WERI-Rb-1 (cell line): ENCODE measurements at regions not wholly inside any gene's neighbourhood (a gene's known extent, or its start where the extent isn't known, plus 50 kb on each side); places are given as distances from the start of the nearest gene placed in this dataset.

Source experiments
- DNase-seq: peaks from one replicate; pipeline ENCODE4 v3.0.0-alpha.2; 2020
- H3K27ac ChIP-seq: fragments of 250-450 bp; sonication (Bioruptor Pico); 2 replicates; pipeline ENCODE4 v1.5.1; 2020; ENCODE audit warnings: mild to moderate bottlenecking, moderate library complexity
- H3K27me3 ChIP-seq: fragments of 250-450 bp; sonication (Bioruptor Pico); 2 replicates; pipeline ENCODE4 v1.5.1; 2021; ENCODE audit warnings: mild to moderate bottlenecking, low read depth, moderate library complexity; ENCODE audit not compliant: insufficient read depth, severe bottlenecking
- H3K36me3 ChIP-seq: fragments of 250-450 bp; sonication (Bioruptor Pico); 2 replicates; pipeline ENCODE4 v1.5.1; 2020; ENCODE audit warnings: mild to moderate bottlenecking, moderate library complexity
- H3K4me3 ChIP-seq: 2 replicates; pipeline ENCODE4 v1.5.1; 2011; ENCODE audit warnings: low read depth, mild to moderate bottlenecking, control low read depth, low read length
- H3K9me3 ChIP-seq: fragments of 250-450 bp; sonication (Bioruptor Pico); 2 replicates; pipeline ENCODE4 v1.5.1; 2021; ENCODE audit warnings: mild to moderate bottlenecking, moderate library complexity; ENCODE audit not compliant: severe bottlenecking
- CTCF ChIP-seq: IDR thresholded peaks from 2 replicates; pipeline ENCODE4 v1.5.1; 2011; ENCODE audit warnings: low read depth, mild to moderate bottlenecking, control low read depth, inconsistent platforms, low read length

- Histone ChIP-seq H3K4me3 (no peak overlapping the region), H3K27ac (no peak overlapping the region), H3K9me3 (no peaks in the 10 kb centered on the region), H3K27me3 (no peaks in the 10 kb centered on the region), H3K36me3 (no peaks in the 10 kb centered on the region)
- DNase-seq, result no peak
- TF ChIP-seq CTCF, result no peak
Measured at GRCh38 chr9:89866701-89867100, 261.9 kb downstream of the GADD45G start.

GRCh38 chr9:89868100-89868499 lies 263.3 kb downstream of the GADD45G start:
- no peak overlapping the region for H3K4me3 ChIP-seq
- no peaks in the 10 kb centered on the region for H3K36me3 ChIP-seq
- no peaks in the 10 kb centered on the region for H3K27me3 ChIP-seq
- no peak for DNase-seq
- TF ChIP-seq CTCF, result no peak
- H3K9me3 ChIP-seq, result no peaks in the 10 kb centered on the region
- no peak overlapping the region for H3K27ac ChIP-seq

- TF ChIP-seq CTCF, result peak; percentile 50
- H3K4me3 ChIP-seq, result no peak overlapping the region
- H3K9me3 ChIP-seq, result no peaks in the 10 kb centered on the region
- peak; percentile 2 for DNase-seq
- H3K27me3 ChIP-seq, result no peaks in the 10 kb centered on the region
- H3K27ac ChIP-seq, result no peak overlapping the region
- H3K36me3 ChIP-seq, result no peaks in the 10 kb centered on the region
Measured at GRCh38 chr9:89869793-89870580, 265.2 kb downstream of the GADD45G start.

GRCh38 chr9:89871871-89872331 lies 267.1 kb downstream of the GADD45G start:
- Histone ChIP-seq H3K9me3 (no peaks in the 10 kb centered on the region), H3K4me3 (no peak overlapping the region), H3K36me3 (no peaks in the 10 kb centered on the region), H3K27me3 (no peaks in the 10 kb centered on the region), H3K27ac (no peak overlapping the region)
- no peak for TF ChIP-seq CTCF
- peak; percentile 4 for DNase-seq

GRCh38 chr9:89872426-89872912 lies 267.7 kb downstream of the GADD45G start:
- TF ChIP-seq CTCF, result no peak
- peak; percentile 1 for DNase-seq
- H3K27ac ChIP-seq, result no peak overlapping the region
- H3K27me3 ChIP-seq, result no peaks in the 10 kb centered on the region
- H3K4me3 ChIP-seq, result no peak overlapping the region
- no peaks in the 10 kb centered on the region for H3K9me3 ChIP-seq
- H3K36me3 ChIP-seq, result no peaks in the 10 kb centered on the region
